K562 (cell line): ENCODE measurements at regions not wholly inside any gene's neighbourhood (a gene's known extent, or its start where the extent isn't known, plus 50 kb on each side); places are given as distances from the start of the nearest gene placed in this dataset.

ENCODE experiments used
- CEBPB ChIP-seq: fragments of 450-650 bp; IDR thresholded peaks from 2 replicates; pipeline ENCODE4 v1.6.1; 2016; ENCODE audit warnings: missing genetic modification characterization, missing compliant biosample characterization
- DDX20 ChIP-seq: fragments of 450-650 bp; IDR thresholded peaks from 2 replicates; pipeline ENCODE4 v1.6.1; 2016; ENCODE audit warnings: missing genetic modification characterization, low read depth, mild to moderate bottlenecking, missing compliant biosample characterization, moderate library complexity
- KDM4B ChIP-seq, 2 experiments: fragments of 450-650 bp in 1 of 2; sonication (generic) in 1 of 2; IDR thresholded peaks; 2 replicates each; pipeline ENCODE4 v1.6.1; 2016 to 2017; ENCODE audit warnings: borderline replicate concordance in 2 of 2, antibody characterized with exemption in 1 of 2, low read depth in 1 of 2, mild to moderate bottlenecking in 1 of 2
- REST ChIP-seq, 2 experiments: fragments of 450-650 bp; formaldehyde crosslinking in 1 of 2; IDR thresholded peaks; 2 replicates each; pipeline versions ENCODE4 v1.4.0 to v1.6.1; 2014 to 2020; ENCODE audit warnings: mild to moderate bottlenecking in 2 of 2, borderline replicate concordance in 1 of 2, low read depth in 1 of 2
- RFX1 ChIP-seq: fragments of 450-650 bp; IDR thresholded peaks from 2 replicates; pipeline ENCODE4 v1.6.1; 2016; ENCODE audit warnings: mild to moderate bottlenecking, moderate library complexity
- TAF9B ChIP-seq: fragments of 450-650 bp; IDR thresholded peaks from 2 replicates; pipeline ENCODE4 v1.6.1; 2018; ENCODE audit warnings: mild to moderate bottlenecking; ENCODE audit not compliant: partially characterized antibody
- TCFL5 ChIP-seq: fragments of 250-450 bp; sonication (Bioruptor Pico); conservative IDR thresholded peaks from 2 replicates; pipeline ENCODE4 v1.6.1; 2021; ENCODE audit warnings: mild to moderate bottlenecking, moderate library complexity, matching md5 sums
- U2AF1 ChIP-seq: fragments of 200-400 bp; formaldehyde crosslinking; optimal IDR thresholded peaks from 2 replicates; pipeline ENCODE3; 2017; ENCODE audit warnings: mild to moderate bottlenecking, low read depth, low read length, moderate library complexity
- ZNF24 ChIP-seq: fragments of 450-650 bp; IDR thresholded peaks from 2 replicates; pipeline ENCODE4 v1.6.1; 2016

DNA sequence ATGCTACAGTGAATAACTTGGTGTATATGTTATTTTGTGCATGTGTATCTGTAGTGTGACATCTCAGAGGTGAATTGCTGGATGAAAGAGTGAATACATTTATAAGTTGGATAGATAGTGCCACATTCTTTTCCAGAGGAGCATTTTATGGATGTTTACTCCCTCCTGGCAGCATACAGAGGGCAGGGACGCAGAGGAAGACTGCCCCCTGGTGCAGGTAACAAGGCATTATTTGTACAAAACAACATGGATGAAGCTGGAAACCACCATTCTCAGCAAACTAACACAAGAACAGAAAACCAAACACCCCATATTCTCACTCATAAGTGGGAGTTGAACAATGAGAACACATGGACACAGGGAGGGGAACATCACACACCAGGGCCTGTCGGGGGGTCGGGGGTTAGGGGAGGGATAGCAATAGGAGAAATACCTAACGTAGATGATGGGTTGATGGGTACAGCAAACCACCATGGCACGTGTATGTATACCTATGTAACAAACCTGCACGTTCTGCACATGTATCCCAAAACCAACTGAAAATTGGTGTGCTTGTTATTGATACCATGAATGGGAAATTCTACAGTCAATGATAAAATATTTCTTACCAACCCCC, 57.9 kb upstream of the CTXND1 start (continued):
- TF ChIP-seq REST (IDR thresholded peaks at IDR 0.05; ENCODE audit: borderline replicate concordance), result peak; percentile 24; the same call in 1 of the 2 replicates
- TF ChIP-seq REST (CRISPR knock-in tag; IDR thresholded peaks at IDR 0.05; ENCODE audit: low read depth), result no peak
- TF ChIP-seq CEBPB (tag), result no peak
- TF ChIP-seq TAF9B, result no peak
- no peak for TF ChIP-seq KDM4B (IDR thresholded peaks at IDR 0.05; ENCODE audit: borderline replicate concordance in 2 of 2, low read depth in 1 of 2)
- TF ChIP-seq TCFL5, result no peak
- TF ChIP-seq U2AF1, result no peak
- TF ChIP-seq DDX20 (tag), result no peak
- no peak for TF ChIP-seq RFX1
- TF ChIP-seq ZNF24, result no peak
